Left ventricle myocardium superior (tissue), 1 donor: ENCODE measurements at regions not wholly inside any gene's neighbourhood (a gene's known extent, or its start where the extent isn't known, plus 50 kb on each side); places are given as distances from the start of the nearest gene placed in this dataset.
A peak's percentile ranks its signal among the peaks of the same experiment; 100 is the strongest.

Experiments used
- ATAC-seq: fragments of 200-7000 bp; cut with Tn5 transposase; one replicate; pipeline ENCODE4 v1.9.1; 2020; ENCODE audit warnings: mild to moderate bottlenecking, moderate library complexity
- DNase-seq: peaks from one replicate; pipeline ENCODE4 v3.0.0-alpha.2; 2020
- intact Hi-C: fragments of 100-400 bp; cut with micrococcal nuclease; formaldehyde crosslinking; loops from one replicate; pipeline ENCODE4 v1.11.0; 2022
- donor health status: DM: no; HTN: yes; CAD: no; lungs with severe emphysema.

DNA sequence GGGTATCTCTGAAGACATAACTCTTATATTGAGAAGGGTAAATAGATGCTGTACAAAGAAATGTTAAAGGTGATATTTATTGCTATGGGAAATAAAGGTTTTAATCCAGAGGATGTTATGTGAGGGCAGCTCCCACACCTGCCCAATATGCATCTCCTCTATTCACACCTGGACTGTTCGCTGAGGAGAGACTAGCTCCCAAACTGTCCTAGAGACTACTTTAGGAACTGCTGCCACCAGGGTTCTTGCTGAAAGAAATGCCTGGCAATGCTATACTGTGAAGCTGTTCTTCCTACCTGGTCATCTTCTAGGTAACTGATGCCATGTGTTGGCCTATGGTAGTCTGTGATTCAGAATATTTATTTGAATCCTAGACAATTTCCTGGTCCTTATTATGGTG is 1421.5 kb upstream of the SPRY2 start:
- DNase-seq (no peak), ATAC-seq (no peak)
- intact Hi-C loops, result no loop called here

DNA sequence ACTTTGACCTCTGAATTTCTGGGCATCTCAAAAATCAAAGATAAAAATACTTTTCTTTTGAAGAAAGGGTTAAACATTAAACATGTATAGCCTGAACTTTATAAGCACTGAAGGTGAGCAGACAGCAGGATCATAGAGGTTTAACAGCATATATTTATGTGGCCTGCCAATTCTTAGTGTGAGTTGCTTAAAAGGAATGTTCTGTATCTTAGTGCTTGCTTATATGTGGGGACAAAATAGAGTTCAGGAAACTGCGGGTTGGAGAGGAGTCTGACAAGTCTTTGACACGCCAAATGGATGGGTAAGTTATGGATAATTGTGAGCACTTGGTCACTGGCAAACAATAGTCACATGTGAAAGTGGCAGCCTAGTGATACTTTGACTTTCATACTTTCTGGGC is 1419.4 kb upstream of the SPRY2 start:
- DNase-seq (no peak), ATAC-seq (no peak)
- intact Hi-C loops, result no loop called here

DNA sequence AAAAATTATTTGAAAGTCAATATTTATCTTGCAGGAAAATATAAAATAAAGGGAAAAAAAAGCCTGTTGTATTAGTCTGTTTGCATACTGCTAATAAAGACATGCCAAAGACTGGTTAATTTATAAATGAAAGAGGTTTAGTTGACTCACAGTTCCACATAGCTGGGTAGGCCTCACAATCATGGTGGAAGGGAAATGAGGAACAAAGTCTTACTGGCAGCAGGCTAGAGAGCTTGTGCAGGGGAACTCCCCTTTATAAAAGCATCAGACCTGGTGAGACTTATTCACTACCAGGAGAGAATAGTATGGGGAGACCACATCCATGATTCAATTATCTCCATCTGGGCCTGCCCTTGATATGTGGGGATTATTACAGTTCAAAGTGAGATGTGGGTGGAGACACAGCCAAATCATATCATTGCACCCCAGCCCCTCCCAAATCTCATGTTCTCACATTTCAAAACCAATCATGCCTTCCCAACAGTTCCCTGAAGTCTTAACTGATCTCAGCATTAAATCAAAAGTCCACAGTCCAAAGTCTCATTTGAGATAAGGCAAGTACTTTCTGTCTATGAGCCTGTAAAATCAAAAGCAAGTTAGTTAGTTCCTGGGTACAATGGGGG is 1416.5 kb upstream of the SPRY2 start:
- no peak for ATAC-seq
- no peak for DNase-seq
- intact Hi-C loops, result no loop called here

- intact Hi-C loops, result no loop called here
- ATAC-seq, result no peak
- peak; percentile 18 for DNase-seq
Measured at GRCh38 chr13:81745391-81745790, 1404.5 kb upstream of the SPRY2 start.

DNA sequence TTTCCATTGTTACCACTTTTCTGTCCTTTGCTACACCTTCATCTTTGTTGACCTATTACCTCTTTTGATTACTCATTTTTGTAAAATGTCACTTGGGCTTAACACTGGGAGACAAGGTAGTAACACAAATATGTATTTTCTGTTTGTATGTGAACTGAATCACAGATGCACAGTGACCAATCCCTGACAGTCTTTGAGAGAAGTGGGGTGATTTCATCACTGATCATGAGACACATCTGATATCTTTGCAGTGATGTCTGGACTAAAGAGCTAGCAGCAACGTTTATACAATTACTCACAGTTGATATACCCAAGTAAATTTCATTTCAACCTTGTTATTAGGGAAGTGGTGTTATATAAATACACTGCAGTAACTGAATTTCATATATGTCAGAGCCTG is 1397.4 kb upstream of the SPRY2 start:
- ATAC-seq, result no peak
- intact Hi-C loops, result no loop called here

DNA sequence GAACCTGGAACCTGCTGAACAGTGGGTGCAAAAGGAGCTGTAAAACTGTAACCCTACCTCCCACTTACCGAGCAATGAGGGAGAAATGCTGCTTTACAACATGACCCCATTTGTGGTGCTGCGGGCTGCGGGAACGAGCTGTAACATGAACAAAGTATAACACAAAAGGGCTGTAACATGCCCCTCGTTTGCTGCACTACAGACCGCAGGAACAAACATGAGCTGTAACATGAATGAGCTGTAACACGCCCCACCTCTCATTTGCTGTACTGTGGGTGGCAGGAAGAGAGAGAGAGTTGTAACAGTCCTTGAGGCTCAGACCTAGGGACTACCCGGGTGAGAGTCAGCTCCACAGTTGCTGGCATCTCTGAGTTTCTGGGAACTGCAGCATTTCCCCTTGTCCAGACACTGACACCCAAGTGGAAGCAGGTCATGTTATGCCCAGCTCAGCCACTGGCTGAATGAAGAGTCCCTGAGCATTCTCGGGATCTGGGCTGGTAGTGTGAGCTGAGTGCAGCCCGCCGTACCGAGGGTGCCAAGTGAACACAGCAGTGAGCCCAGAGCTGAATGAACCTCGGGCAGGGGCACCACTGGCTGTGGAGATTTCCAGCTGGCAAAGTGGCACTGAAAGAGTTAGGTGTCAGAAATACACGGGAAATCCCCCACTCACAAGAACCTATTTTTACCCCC is 1385.3 kb upstream of the SPRY2 start:
- no peak for DNase-seq
- no peak for ATAC-seq
- intact Hi-C loops, result no loop called here

More for the DNA sequence above, 1397.4 kb upstream of the SPRY2 start:
- DNase-seq, result no peak

DNA sequence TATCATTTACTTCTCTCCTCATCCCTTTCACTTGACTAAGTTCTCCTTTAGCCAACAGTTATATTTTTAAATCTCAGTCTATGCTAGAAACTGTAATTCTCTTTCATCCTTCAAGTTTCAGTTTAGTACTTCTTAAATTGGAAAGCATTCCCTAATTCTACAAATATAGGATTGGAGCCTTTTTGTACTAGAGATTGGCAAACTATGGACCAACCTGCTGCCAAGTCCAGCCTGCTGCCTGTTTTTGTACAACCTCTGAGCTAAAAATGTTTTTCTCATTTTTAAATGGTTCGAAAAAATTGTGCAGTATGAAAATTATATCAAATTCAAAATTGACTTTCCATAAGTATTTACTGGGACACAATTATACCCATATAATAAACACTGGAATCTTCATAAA is 1381.5 kb upstream of the SPRY2 start:
- intact Hi-C loops, result no loop called here
- DNase-seq (no peak), ATAC-seq (no peak)

DNA sequence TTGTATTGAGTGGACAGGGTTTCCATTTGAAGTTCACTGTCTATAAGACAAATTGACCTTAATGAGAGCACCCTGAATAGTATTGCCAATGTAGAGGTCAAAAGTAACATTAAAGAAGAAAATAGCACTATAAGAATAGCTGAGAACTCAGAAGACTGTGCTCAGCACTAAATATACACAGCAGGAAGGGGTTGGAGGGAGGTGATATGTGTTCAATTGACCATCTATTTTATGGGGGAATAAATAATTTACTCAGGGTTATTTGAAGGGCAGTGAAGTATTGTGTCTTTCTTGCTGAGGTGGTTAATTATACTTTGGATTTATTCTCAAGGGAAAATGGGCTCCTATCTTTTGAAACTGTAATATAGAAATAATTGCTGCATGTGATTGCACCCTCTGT is 1380.5 kb upstream of the SPRY2 start:
- no peak for DNase-seq
- no peak for ATAC-seq
- intact Hi-C loops, result no loop called here

DNA sequence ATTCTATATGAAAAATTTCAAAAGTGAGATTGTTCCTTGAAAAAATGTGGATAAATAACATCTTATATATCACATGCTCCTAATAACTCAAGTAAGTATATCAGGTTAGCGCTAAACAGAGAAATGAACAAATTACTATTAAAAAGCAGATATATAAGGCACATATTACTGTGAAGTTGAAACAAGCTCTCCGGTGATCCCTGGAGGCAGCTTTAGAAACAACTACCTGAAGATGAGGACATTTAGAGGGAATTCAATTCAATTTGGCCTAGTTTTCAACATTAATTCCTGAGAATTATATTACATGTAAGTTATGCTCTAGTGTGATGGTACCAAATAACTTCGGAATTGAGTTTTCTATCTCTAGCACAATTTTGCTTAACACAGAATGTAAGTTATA is 1373.6 kb upstream of the SPRY2 start:
- intact Hi-C loops, result no loop called here
- ATAC-seq (no peak), DNase-seq (no peak)

DNA sequence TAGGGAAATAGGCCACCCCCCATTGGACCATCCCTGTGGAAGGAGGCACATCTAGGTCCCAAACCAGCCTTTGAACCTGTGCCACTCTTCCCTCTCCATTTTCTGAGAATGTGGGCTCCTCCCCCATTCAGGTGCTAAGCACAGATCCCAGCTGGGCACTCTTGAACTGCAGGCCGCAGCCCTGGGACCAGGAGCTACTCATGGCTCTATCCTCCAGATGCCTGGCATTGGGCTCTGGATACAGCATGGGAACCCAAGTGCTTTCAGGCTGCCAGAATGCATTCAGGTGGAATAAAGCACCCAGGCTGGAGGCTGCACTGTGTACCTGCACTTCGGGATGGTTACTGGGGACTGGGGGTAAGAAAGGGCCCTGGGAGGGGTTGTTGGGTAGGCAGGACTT is 1372.3 kb upstream of the SPRY2 start:
- intact Hi-C loops, result no loop called here
- ATAC-seq (no peak), DNase-seq (no peak)

GRCh38 chr13:81697826-81698225 is 1356.9 kb upstream of the SPRY2 start:
- no peak for DNase-seq
- ATAC-seq, result no peak
- intact Hi-C loops, result no loop called here

GRCh38 chr13:81686877-81687276 is 1346.0 kb upstream of the SPRY2 start:
- DNase-seq, result no peak
- intact Hi-C loops, result no loop called here
- no peak for ATAC-seq

DNA sequence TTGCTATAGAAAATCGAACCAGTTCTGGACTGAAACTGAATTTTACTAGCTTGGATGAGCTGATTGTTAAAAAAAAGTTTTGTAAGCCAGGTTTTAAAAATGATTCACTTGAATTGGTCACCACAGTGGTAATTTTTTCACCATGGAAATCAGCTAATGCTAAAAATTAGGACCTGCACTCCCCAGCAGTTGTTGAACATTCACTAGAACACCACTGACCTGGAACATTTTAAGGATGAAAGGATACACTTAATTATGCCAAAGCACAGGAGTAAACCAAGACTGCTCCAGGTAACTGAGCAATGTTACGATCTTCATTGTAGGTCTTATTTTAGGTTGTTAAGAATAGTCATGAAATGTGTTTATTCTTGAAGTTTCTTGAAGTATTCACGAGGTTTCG is 1342.6 kb upstream of the SPRY2 start:
- no peak for ATAC-seq

GRCh38 chr13:81682081-81682630 is 1341.2 kb upstream of the SPRY2 start:
- intact Hi-C loops, result no loop called here
- DNase-seq (no peak), ATAC-seq (no peak)

More for the DNA sequence above, 1342.6 kb upstream of the SPRY2 start:
- intact Hi-C loops, result no loop called here
- no peak for DNase-seq

GRCh38 chr13:81677857-81678256 is 1336.9 kb upstream of the SPRY2 start:
- intact Hi-C loops, result no loop called here
- DNase-seq, result no peak
- ATAC-seq, result no peak

DNA sequence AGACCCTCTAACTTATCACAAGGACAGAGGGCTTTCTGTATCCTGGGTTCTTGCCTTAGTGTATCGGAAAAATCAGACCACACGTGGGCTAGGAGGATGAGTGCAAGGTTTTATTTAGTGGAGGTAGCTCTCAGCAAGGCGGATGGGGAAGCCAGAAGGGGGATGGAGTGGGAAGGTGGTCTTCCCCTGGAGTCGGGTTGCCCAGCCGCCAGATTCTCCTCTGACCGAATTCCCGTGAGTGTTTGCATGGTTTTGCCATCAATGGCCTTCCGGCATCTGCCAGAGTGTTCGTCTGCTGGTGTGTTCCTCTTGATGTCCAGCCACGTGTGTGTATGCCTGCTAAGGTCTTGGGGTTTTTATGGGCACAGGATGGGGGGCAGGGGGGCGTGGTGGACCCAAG is 1335.1 kb upstream of the SPRY2 start:
- DNase-seq (no peak), ATAC-seq (no peak)
- intact Hi-C loops, result no loop called here

GRCh38 chr13:81671064-81671463 is 1330.1 kb upstream of the SPRY2 start:
- DNase-seq, result no peak
- intact Hi-C loops, result no loop called here
- ATAC-seq, result no peak

DNA sequence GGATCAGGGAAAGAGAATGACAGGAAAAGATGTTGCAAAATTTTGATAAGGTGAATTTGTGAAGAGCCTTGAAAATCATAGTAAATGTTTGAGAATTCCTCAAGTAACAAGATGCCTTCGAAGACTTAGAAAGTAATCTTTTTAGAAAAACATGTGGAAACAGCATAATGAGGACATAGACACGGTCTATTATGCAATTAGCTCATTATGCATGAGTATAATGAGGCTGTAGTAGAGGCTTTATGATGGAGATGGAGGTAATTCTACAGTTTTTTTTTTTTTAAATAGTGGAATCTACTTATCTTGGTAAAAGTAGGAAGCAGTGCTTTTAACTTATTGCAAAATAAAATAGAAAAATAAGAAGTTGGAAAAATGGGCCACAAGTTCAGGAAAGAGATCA is 1329.1 kb upstream of the SPRY2 start:
- ATAC-seq (no peak), DNase-seq (no peak)
- intact Hi-C loops, result no loop called here

DNA sequence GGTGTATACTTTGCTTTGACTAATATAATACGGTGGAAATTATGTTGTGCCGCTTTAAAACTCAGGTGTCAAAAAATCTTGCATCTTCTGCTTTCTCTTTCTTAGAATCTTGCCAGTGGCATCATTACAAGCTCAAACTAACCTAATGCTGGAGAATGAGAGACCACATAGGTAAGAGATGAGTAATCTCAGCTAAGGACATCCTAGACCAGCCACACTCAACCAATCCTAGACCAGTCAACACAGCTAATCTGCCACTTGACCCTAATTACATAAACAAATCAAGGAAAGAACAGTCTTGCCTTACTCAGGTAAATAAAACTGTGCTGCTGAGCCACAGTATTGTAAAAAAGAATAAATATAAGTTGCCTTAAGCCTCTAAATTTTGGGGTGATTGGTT is 1323.9 kb upstream of the SPRY2 start:
- intact Hi-C loops, result no loop called here

DNA sequence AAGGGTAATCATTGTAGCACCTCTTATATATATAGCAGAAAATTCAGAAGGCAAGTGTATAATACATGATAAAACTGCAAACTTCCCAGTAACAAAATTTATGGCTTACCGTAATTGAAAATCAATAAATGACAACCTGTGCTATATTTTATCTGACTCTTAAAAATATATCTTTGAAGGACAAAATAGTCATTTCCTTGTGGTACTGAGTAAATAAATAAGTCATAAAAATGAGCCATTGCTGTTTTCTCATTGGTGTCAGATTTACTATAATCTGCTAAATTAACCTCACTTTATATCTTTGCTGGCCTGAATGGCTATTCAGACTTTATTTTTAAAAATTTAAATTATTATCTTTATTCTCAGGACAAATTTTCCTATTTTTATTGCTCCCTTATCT is 1319.1 kb upstream of the SPRY2 start:
- DNase-seq (no peak), ATAC-seq (no peak)
- intact Hi-C loops, result no loop called here

More for the DNA sequence above, 1323.9 kb upstream of the SPRY2 start:
- no peak for DNase-seq
- no peak for ATAC-seq
